ENCODE measurements at regions not wholly inside any gene's neighbourhood (a gene's known extent, or its start where the extent isn't known, plus 50 kb on each side); places are given as distances from the start of the nearest gene placed in this dataset.

DNA sequence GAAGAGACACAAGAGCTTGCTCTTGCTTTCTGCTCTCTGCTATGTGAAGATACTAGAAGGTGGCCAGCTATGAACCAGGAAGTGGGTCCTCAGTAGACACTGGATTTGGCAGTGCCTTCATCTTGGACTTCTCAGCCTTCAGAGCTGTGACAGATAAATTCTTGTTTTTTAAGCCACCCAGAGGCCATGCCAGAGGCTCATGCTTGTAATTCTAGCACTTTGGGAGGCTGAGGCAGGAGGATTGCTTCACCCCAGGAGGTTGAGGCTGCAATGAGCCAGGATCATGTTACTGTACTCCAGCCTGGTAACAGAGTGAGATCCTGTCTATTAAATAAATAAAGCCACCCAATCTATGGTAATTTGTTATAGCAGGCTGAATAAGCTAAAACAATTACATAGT, 185.5 kb upstream of the SALL4 start:
- H3K4me3 ChIP-seq (ENCODE audit: low read depth, poor library complexity, severe bottlenecking), result no peak overlapping the region
- TF ChIP-seq POLR2A (IDR thresholded peaks at IDR 0.05), result no peak
- TF ChIP-seq, protein P1, sequence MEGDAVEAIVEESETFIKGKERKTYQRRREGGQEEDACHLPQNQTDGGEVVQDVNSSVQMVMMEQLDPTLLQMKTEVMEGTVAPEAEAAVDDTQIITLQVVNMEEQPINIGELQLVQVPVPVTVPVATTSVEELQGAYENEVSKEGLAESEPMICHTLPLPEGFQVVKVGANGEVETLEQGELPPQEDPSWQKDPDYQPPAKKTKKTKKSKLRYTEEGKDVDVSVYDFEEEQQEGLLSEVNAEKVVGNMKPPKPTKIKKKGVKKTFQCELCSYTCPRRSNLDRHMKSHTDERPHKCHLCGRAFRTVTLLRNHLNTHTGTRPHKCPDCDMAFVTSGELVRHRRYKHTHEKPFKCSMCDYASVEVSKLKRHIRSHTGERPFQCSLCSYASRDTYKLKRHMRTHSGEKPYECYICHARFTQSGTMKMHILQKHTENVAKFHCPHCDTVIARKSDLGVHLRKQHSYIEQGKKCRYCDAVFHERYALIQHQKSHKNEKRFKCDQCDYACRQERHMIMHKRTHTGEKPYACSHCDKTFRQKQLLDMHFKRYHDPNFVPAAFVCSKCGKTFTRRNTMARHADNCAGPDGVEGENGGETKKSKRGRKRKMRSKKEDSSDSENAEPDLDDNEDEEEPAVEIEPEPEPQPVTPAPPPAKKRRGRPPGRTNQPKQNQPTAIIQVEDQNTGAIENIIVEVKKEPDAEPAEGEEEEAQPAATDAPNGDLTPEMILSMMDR (IDR thresholded peaks at IDR 0.05), result no peak
- intact Hi-C loops (cut with DNase I; ENCODE audit: low total_unique reads), result loop anchor here (5.0 kb wide), 1 partner anchor 191 kb away; no protein-coding TSS in a partner anchor
- no peak for DNase-seq (ENCODE audit: low spot score in 2 of 2)

- intact Hi-C loops (cut with DNase I; ENCODE audit: low total_unique reads), result loop anchor here (5.0 kb wide), 1 partner anchor 188 kb away; no protein-coding TSS in a partner anchor
- TF ChIP-seq, protein P1 (IDR thresholded peaks at IDR 0.05), result no peak
- TF ChIP-seq POLR2A (IDR thresholded peaks at IDR 0.05), result no peak
- DNase-seq (ENCODE audit: low spot score in 2 of 2), result peak in 1 of 2 donors; percentile 23
- no peak overlapping the region for H3K4me3 ChIP-seq (ENCODE audit: low read depth, poor library complexity, severe bottlenecking)
Observed at GRCh38 chr20:51985013-51985415, 182.7 kb upstream of the SALL4 start.

DNA sequence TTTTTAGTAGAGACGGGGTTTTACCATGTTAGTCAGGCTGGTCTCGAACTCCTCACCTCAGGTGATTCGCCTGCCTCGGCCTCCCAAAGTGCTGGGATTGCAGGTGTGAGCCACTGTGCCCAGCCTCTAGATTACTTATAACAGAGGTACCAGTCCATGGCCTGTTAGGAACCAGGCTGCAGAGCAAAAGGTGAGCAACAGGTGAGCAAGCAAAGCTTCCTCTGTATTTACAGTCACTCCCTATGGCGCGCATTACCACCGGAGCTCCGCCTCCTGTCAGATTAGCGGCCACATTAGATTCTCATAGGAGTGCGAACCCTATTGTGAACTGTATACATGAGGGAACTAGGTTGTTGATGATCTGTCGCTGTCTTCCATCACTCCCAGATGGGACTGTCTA, 178.0 kb upstream of the SALL4 start:
- TF ChIP-seq, protein P1 (IDR thresholded peaks at IDR 0.05), result no peak
- TF ChIP-seq POLR2A (IDR thresholded peaks at IDR 0.05), result no peak
- 97 to 100% methylated on average over 11 of the region's 11 CpGs for WGBS, 2 donors
- no peak overlapping the region for H3K4me3 ChIP-seq (ENCODE audit: low read depth, poor library complexity, severe bottlenecking)
- intact Hi-C loops (cut with DNase I; ENCODE audit: low total_unique reads), result no loop called here
- no peak for DNase-seq (ENCODE audit: low spot score in 2 of 2)

- DNase-seq (ENCODE audit: low spot score in 2 of 2), result no peak
- intact Hi-C loops (cut with DNase I; ENCODE audit: low total_unique reads), result no loop called here
- TF ChIP-seq, protein P1 (IDR thresholded peaks at IDR 0.05), result no peak
- no peak for TF ChIP-seq POLR2A (IDR thresholded peaks at IDR 0.05)
- no peak overlapping the region for H3K4me3 ChIP-seq (ENCODE audit: low read depth, poor library complexity, severe bottlenecking)
- WGBS, 2 donors, result 92 to 94% methylated on average over 4 of the region's 4 CpGs
Observed at GRCh38 chr20:51979226-51979625, 176.9 kb upstream of the SALL4 start.

GRCh38 chr20:51978070-51978501, 175.8 kb upstream of the SALL4 start:
- no peak overlapping the region for H3K4me3 ChIP-seq (ENCODE audit: low read depth, poor library complexity, severe bottlenecking)
- no peak for DNase-seq (ENCODE audit: low spot score in 2 of 2)
- TF ChIP-seq, protein P1 (IDR thresholded peaks at IDR 0.05), result no peak
- no peak for TF ChIP-seq POLR2A (IDR thresholded peaks at IDR 0.05)
- intact Hi-C loops (cut with DNase I; ENCODE audit: low total_unique reads), result loop anchor here (1.0 kb wide), 1 partner anchor 17 kb away; no protein-coding TSS in a partner anchor
- WGBS, 2 donors, result 67% methylated on average over 7 of the region's 7 CpGs

DNA sequence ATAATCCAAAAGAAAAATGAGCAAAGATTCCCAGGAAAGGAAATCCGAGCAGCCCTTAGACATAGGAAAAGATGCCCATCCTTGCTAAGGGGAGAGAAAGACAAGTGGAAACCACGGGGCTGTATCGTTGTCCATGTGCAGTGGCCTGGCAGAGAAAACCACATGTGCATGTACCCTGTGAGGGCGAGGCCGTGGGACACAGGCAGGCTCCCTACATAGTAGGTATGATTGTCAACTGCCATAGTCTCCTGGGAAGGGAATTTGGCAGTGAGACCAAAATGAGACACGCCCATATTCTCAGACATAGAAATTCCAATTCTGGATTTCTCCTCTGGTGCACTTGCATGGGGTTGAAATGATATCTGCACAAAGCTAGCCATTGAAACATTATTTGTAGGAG, 169.7 kb upstream of the SALL4 start:
- no peak overlapping the region for H3K4me3 ChIP-seq (ENCODE audit: low read depth, poor library complexity, severe bottlenecking)
- DNase-seq (ENCODE audit: low spot score in 2 of 2), result peak in 1 of 2 donors; percentile 64
- no peak for TF ChIP-seq POLR2A (IDR thresholded peaks at IDR 0.05)
- TF ChIP-seq, protein P1 (IDR thresholded peaks at IDR 0.05), result no peak
- intact Hi-C loops (cut with DNase I; ENCODE audit: low total_unique reads), result no loop called here
- WGBS, 2 donors, result 65 to 68% methylated on average over 6 of the region's 6 CpGs

Data from lower leg skin (tissue), 4 donors.